Thymus (tissue), 11 donors: ENCODE measurements at regions not wholly inside any gene's neighbourhood (a gene's known extent, or its start where the extent isn't known, plus 50 kb on each side); places are given as distances from the start of the nearest gene placed in this dataset.

ENCODE experiments used
- DNase-seq, 9 donors: peaks; one replicate each; pipeline ENCODE4 v3.0.0-alpha.2; 2013; ENCODE audit warnings: low spot score in 9 of 9, low read depth in 6 of 9, missing footprints in 1 of 9
- H3K27ac ChIP-seq, 2 donors: one replicate each; pipeline ENCODE4 v1.5.1; 2013; ENCODE audit warnings: control low read depth in 1 of 2, low read depth in 1 of 2, low read length in 1 of 2, mild to moderate bottlenecking in 1 of 2, moderate library complexity in 1 of 2
- H3K27me3 ChIP-seq, 2 donors: one replicate each; pipeline ENCODE4 v1.5.1; 2013; ENCODE audit warnings: low read length in 1 of 2; ENCODE audit not compliant: control insufficient read depth in 2 of 2, insufficient read depth in 1 of 2
- H3K36me3 ChIP-seq, 2 donors: one replicate each; pipeline ENCODE4 v1.5.1; 2013; ENCODE audit warnings: low read length in 1 of 2, mild to moderate bottlenecking in 1 of 2, moderate library complexity in 1 of 2; ENCODE audit not compliant: control insufficient read depth in 2 of 2, insufficient read depth in 2 of 2
- H3K4me1 ChIP-seq, 2 donors: one replicate each; pipeline ENCODE4 v1.5.1; 2013; ENCODE audit warnings: low read length in 2 of 2; ENCODE audit not compliant: control insufficient read depth in 2 of 2, insufficient read depth in 2 of 2
- H3K4me3 ChIP-seq, 2 donors: one replicate each; pipeline ENCODE4 v1.5.1; 2013; ENCODE audit warnings: low read length in 2 of 2, control low read depth in 1 of 2, mild to moderate bottlenecking in 1 of 2
- H3K9me3 ChIP-seq, 2 donors: one replicate each; pipeline ENCODE4 v1.5.1; 2013; ENCODE audit warnings: low read length in 1 of 2, mild to moderate bottlenecking in 1 of 2; ENCODE audit not compliant: control insufficient read depth in 2 of 2, insufficient read depth in 1 of 2
- WGBS: extraction: QIAGEN DNeasy Blood & Tissue Kit; methylation state at CpG from one replicate; pipeline ENCODE4 v1.1.7; 2013; 5-methylcytosine and 5-hydroxymethylcytosine counted together
- donor health status: healthy.

- WGBS: 74% methylated on average over 12 of the region's 12 CpGs
- no peaks in the 10 kb centered on the region for H3K4me1 ChIP-seq
- H3K27ac ChIP-seq: no peak overlapping the region
- no peaks in the 10 kb centered on the region for H3K27me3 ChIP-seq
- no peak overlapping the region for H3K4me3 ChIP-seq
- no peaks in the 10 kb centered on the region for H3K9me3 ChIP-seq
- DNase-seq: no peak
- no peaks in the 10 kb centered on the region for H3K36me3 ChIP-seq
Observed at GRCh38 chr22:49026494-49027367, 800.9 kb downstream of the BRD1 start.

GRCh38 chr22:49025791-49026493 lies 801.7 kb downstream of the BRD1 start:
- Histone ChIP-seq H3K9me3 (no peaks in the 10 kb centered on the region), H3K27ac (no peak overlapping the region), H3K36me3 (no peaks in the 10 kb centered on the region), H3K4me1 (no peaks in the 10 kb centered on the region), H3K27me3 (no peaks in the 10 kb centered on the region), H3K4me3 (no peak overlapping the region)
- no peak for DNase-seq
- 94% methylated on average over 17 of the region's 17 CpGs for WGBS

- H3K9me3 ChIP-seq: no peaks in the 10 kb centered on the region
- DNase-seq: no peak
- H3K4me1 ChIP-seq: no peaks in the 10 kb centered on the region
- WGBS: 81% methylated on average over 17 of the region's 17 CpGs
- no peak overlapping the region for H3K4me3 ChIP-seq
- no peaks in the 10 kb centered on the region for H3K27me3 ChIP-seq
- no peaks in the 10 kb centered on the region for H3K36me3 ChIP-seq
- no peak overlapping the region for H3K27ac ChIP-seq
Observed at GRCh38 chr22:49024775-49025440, 802.8 kb downstream of the BRD1 start.

GRCh38 chr22:49023879-49024774 lies 803.5 kb downstream of the BRD1 start:
- H3K4me1 ChIP-seq: no peaks in the 10 kb centered on the region
- H3K27me3 ChIP-seq: no peaks in the 10 kb centered on the region
- H3K4me3 ChIP-seq: no peak overlapping the region
- WGBS: 83% methylated on average over 38 of the region's 38 CpGs
- H3K9me3 ChIP-seq: no peaks in the 10 kb centered on the region
- no peak for DNase-seq
- H3K36me3 ChIP-seq: no peaks in the 10 kb centered on the region
- no peak overlapping the region for H3K27ac ChIP-seq

GRCh38 chr22:49023161-49023878 lies 804.4 kb downstream of the BRD1 start:
- Histone ChIP-seq H3K27ac (no peak overlapping the region), H3K27me3 (no peaks in the 10 kb centered on the region), H3K4me3 (no peak overlapping the region), H3K36me3 (no peaks in the 10 kb centered on the region), H3K9me3 (no peaks in the 10 kb centered on the region), H3K4me1 (no peaks in the 10 kb centered on the region)
- DNase-seq: no peak
- 92% methylated on average over 22 of the region's 22 CpGs for WGBS

GRCh38 chr22:49022816-49023160 lies 804.9 kb downstream of the BRD1 start:
- no peak overlapping the region for H3K27ac ChIP-seq
- 94% methylated on average over 4 of the region's 4 CpGs for WGBS
- H3K4me1 ChIP-seq: no peaks in the 10 kb centered on the region
- H3K36me3 ChIP-seq: no peaks in the 10 kb centered on the region
- no peaks in the 10 kb centered on the region for H3K27me3 ChIP-seq
- no peaks in the 10 kb centered on the region for H3K9me3 ChIP-seq
- no peak for DNase-seq
- H3K4me3 ChIP-seq: no peak overlapping the region

GRCh38 chr22:49021926-49022815 lies 805.5 kb downstream of the BRD1 start:
- WGBS: 84% methylated on average over 23 of the region's 23 CpGs
- DNase-seq: no peak

More at GRCh38 chr22:49021926-49022815, 805.5 kb downstream of the BRD1 start:
- Histone ChIP-seq H3K27ac (no peak overlapping the region), H3K4me3 (no peak overlapping the region), H3K27me3 (no peaks in the 10 kb centered on the region), H3K4me1 (no peaks in the 10 kb centered on the region), H3K9me3 (no peaks in the 10 kb centered on the region), H3K36me3 (no peaks in the 10 kb centered on the region)
